RPMI8226 (cell line): ENCODE measurements at regions not wholly inside any gene's neighbourhood (a gene's known extent, or its start where the extent isn't known, plus 50 kb on each side); places are given as distances from the start of the nearest gene placed in this dataset.
"Not testable (repeated sequence)": the region's sequence is repeated elsewhere in the genome, so short reads cannot be mapped to it uniquely, and the experiment has no call there.

ENCODE experiments used
- DNase-seq: peaks from one replicate; pipeline ENCODE4 v3.0.0-alpha.2; 2015

DNA sequence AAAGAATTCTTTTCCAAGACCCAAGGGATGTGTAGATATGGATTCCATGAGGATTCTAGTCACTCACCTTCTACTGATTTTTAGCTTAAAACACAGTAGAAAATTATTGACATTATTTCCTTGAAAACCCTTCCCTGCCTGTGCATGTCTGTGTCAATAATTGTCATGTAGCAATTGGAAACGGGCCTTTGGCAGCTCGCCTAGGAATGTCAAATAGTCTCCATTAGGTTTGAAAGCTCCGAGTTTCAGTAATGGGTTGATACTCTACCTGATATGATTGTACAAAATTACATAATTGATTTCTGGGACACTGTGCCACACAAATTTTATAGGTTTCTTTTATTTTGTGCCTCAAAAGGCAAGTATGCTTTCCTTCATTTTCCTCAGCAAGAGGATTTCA lies 515.2 kb upstream of the ARID1B start:
- DNase-seq, result no peak

GRCh38 chr6:156260815-156261214 lies 516.4 kb upstream of the ARID1B start:
- no peak for DNase-seq

- DNase-seq, result no peak
Measured at GRCh38 chr6:156258981-156259380, 518.2 kb upstream of the ARID1B start.

DNA sequence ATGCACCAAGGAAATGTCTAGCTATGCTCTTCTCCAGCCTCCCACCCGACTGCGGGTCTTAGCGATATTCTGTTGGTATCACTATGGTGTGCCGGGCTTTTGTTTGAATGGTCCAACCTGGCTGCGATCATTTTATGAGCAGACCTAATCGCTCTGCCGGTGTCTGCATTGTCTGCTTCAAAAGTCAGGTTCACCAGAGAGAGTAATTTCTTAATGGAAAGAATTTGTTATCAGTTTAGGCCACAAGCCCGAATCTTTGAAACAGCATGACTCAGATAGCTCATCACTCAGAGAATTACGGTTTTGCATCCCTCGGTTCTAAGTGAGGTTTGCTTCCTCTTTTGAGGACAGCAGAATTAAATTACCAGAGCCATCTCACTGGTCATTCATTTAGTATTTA lies 521.0 kb upstream of the ARID1B start:
- DNase-seq, result no peak

DNA sequence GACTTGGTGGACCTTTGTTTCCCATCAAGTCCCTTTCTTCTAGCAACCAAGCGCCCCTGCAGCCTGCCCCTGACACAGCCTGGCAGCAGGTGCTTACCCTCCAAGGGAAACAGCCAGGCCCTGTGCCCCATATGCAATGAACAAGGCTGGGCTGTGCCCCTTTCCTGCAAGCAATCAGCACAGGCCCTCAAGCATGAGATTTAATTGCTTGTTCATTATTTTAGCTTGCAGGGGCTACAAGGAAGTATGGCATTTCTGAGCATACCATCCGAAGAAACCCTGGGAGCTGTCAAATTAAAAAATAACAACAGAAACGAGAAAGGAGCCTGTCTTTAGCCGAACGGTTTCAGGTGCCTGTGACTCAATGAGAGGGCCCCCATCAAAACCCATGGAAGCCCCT lies 522.9 kb upstream of the ARID1B start:
- DNase-seq, result no peak

- no peak for DNase-seq
Measured at GRCh38 chr6:156250593-156250992, 526.6 kb upstream of the ARID1B start.

DNA sequence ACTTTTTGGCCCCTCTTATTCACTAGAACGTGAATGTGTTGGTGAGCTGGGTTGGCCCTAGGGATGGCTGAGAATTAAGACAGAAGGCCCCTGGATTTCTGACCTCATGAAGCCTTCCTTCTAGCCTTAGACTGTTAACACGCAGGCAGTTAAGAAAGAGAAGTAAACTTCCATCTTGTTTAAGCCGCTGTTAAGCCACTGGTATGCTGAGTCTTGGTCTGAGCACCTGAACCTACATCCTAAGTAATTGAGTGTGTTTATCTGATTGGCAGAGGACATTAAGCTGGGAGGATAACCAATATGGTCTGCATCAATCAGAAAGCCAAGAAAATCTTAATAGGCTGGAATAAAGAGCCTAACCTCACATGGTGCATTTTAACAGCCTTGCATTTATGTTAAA lies 535.0 kb upstream of the ARID1B start:
- DNase-seq, result no peak

DNA sequence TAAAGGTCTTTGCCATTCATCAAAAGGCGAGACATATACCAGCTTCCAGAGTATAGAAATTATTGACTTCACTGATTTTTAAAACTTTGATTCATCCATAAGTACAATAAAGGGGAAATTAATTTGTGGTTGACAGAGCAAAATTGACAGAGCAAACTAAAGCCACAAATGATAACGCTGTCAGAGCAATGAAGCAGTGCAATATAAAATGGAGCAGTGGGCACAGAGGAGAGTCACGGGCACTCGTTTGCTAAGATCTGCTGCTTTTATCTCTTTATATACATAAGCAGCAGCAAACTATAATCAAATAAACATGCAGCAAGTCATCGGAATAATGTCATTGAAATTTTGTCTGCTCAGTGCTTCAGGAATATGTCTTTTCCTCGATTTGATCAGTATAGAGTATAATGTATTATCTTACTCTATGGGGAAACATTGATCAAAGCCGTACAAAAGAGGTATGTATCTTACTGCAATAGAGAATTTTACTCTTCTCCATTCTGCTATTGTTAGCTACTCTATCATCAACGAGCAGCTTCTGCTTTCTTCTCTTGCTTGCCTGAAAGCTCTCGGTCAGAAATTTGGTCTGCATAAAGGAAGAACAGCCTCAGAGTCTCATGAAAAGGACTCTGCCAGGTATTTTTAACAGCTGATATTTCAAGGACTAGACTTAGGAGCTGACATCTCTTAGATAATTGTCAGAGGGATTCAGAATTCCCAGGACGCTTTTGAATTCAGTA lies 546.0 kb upstream of the ARID1B start:
- no peak for DNase-seq

DNA sequence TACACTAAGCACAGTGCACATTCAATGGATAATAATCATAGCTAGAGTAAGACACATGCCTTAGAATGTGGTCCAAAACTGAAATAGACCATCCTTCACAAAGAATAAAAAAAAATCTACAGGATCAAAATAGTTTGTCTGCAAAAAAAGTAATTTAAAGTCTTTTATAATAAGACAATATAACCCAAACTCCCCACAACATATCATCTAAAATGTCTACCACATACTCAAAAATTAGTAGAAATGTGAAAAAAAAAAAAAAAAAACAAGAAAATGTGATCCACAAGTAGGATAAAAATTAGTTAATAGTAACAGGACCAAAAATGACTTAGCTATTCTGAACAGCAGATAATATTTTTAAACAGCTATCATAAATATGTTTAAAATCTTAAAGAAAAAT lies 557.2 kb upstream of the ARID1B start:
- no peak for DNase-seq

DNA sequence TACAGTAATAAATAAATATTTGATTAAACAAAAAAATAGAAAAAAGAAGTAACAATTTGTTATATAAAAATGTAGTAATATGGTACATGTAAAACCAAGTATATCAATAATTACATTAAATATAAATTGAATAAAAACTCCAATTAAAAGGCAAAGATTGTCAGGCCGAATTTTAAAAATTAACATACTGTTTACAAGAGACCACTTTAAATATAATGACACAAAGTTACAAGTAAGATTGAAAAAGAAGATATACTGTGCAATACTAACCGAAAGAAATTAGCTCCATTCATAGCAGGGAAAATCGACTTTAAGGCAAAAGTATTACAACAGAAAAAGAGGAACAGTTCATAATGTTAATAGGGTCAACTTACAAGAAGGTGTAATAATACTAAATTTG lies 571.5 kb upstream of the ARID1B start:
- DNase-seq, result no peak

- DNase-seq, result no peak
Measured at GRCh38 chr6:156199182-156199581, 578.0 kb upstream of the ARID1B start.

DNA sequence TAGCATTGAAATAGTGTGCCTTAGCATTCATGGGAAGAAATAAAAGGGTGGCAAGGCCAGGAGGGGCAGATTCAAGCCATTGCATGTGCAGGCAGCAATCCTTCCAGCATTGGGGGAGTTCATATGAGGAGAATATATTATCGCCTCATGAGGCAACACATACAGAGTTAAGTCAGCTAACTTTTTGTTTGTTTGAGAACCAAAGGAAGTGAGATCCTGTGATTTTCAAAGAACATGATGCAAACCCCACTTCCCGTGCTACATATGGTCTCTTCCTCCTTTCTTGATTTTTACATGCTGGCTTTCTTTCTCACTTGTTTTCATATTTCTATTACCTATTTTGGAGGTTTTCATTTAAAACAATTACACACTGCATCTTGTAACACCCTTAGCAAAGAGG lies 579.7 kb upstream of the ARID1B start:
- DNase-seq, result no peak

DNA sequence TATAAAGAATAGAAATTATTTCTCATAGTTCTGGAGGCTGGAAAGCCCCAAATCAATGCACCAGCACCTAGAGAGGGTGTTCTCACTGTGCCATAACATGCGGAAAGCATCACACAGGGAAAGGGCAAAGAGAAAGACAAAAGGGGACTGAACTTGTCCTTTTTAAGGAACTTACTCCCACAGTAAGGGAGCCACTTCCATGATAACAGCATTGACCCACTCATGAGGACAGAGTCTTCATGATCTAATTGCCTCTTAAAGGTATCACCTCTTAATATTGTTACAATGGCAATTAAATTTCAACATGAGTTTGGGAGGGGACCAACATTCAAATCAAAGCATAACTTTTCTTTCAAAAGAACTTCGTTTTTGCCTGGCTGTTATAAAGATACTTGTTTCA lies 582.2 kb upstream of the ARID1B start:
- no peak for DNase-seq

DNA sequence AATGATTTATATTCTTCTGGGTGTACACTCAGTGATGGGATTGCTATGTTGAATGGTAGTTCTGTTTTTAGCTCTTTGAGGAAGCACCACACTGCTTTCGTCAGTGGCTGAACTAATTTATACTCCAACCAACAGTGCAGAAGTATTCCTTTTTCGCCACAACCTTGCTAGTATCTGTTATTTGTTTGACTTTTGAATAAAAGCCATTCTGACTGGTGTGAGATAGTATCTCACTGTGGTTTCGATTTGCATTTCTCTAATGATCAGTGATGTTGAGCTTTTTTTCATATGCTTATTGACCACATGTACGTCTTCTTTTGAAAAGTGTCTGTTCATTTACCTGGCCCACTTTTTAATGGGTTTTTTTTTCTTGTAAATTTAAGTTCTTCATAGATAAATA lies 583.8 kb upstream of the ARID1B start:
- no peak for DNase-seq

DNA sequence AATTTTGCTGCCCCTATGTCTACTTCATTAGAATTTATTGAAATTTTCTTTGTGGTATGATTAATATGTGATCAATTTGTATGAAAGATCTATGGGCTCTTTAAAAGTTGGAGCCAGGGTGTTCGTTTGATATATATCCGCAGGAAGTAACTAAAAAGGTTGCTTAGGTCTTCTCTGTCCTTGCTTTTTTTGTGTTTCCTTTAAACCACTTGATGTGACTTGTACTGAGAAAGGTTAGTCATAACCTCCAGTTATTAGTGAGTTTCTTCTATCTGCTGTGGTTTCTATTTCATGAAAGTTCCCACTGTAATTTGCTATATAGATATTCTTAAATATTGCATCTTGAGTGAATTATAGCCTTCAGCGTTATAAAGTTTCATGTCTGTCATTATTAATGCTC lies 585.3 kb upstream of the ARID1B start:
- no peak for DNase-seq

DNA sequence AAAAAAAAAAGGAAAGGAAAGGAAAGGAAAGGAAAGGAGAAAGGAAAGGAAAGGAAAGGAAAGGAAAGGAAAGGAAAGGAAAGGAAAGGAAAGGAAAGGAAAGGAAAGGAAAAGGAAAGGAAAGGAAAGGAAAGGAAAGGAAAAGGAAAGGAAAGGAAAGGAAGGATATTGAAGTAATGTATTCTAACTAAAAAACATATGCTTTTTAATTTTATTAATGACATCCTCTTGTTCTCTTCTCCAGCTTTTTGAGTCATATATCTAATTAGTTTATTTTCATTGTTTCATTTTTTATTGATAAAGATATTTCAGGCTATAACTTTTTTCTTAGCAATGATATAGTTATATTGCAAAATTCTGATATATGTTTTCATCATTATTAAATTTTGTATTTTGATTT lies 585.8 kb upstream of the ARID1B start:
- not testable (repeated sequence) for DNase-seq

GRCh38 chr6:156190270-156190669 lies 586.9 kb upstream of the ARID1B start:
- no peak for DNase-seq

DNA sequence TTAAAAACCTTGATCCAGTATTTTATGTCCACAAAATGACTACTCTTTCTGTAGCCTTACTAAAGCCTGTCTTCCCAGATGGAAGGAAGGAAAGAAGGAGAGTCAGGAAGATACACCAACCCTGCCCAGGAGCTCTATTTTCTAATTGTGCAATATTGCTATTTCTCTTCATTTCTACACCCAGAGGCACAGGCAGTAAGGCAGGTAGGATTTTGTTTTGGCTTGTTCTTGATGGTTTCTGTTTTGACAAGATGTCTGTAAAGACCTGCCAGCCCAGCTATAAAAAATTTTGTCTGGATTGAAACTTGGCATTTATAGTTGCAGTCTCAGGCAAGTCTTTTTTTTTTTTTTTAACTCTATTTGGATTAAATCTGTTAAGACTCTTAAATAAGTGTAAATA lies 587.5 kb upstream of the ARID1B start:
- no peak for DNase-seq

DNA sequence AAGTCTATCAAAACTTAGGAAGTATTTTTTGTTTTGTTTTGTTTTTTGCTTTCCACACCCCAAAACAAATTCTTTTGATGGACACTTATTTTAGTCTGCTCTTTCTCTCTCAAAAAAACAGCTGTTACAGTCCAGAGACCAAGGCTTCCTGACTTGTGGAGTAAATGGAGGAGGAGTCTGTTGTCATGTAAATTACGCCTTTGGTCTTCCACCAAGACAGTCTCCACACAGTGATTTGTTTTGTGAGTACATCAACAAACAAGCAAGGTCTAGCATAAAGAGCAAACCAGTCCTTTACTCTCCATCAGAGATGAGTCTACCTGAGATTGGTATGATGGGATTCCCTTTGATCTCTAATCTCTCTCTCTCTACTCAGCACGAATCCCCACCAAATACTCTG lies 588.0 kb upstream of the ARID1B start:
- no peak for DNase-seq

- DNase-seq, result no peak
Measured at GRCh38 chr6:156185113-156185512, 592.1 kb upstream of the ARID1B start.

- no peak for DNase-seq
Measured at GRCh38 chr6:156183678-156184077, 593.5 kb upstream of the ARID1B start.

- no peak for DNase-seq
Measured at GRCh38 chr6:156182356-156182755, 594.8 kb upstream of the ARID1B start.

- no peak for DNase-seq
Measured at GRCh38 chr6:156181506-156181905, 595.7 kb upstream of the ARID1B start.

GRCh38 chr6:156175971-156176421 lies 601.2 kb upstream of the ARID1B start:
- DNase-seq, result peak; percentile 7

DNA sequence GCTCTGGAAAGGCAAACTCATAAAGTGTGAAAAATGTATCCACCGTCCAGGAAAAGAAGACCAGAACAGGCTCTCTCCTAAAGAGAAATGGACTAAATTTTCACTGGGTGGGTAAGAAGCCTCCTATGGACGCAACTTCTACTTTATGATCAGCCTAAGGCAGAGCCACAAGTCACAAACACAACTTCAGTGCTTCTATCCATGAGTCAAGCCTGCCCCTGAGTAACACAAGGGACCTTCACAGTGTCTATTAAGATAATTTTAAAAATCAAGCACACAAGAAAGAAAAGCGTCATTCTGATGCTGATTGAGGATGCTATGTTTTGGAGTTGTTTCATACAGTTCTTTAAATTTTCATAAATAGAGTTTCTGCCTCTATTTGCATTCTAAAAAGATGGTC lies 601.7 kb upstream of the ARID1B start:
- no peak for DNase-seq
